NOMO-1 treated with dmso at 0.1 percent for 144 hours (cell line): ENCODE measurements at regions not wholly inside any gene's neighbourhood (a gene's known extent, or its start where the extent isn't known, plus 50 kb on each side); places are given as distances from the start of the nearest gene placed in this dataset.
A peak's percentile ranks its signal among the peaks of the same experiment; 100 is the strongest.

Experiments
- DNase-seq: peaks from one replicate; lab custom pipeline; 2025; ENCODE audit not compliant: unreplicated experiment; lab: John Stamatoyannopoulos, UW

DNA sequence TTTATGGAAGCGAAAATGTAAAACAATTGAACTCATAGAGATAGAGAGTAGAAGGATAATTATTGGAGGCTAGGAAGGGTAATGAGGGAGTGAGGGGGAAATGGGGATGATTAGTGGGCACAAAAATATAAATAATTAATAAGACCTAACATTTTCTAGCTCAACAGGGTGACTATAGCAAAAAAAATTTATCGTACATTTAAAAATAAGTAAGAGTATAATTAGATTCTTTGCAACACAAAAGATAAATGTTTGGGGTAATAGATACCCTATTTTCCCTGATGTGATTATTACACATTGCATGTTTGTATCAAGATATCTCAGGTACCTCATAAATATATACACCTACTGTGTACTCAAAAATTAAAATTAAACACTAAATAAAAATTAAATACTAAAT is 1070.0 kb downstream of the LRFN5 start:
- DNase-seq = no peak

DNA sequence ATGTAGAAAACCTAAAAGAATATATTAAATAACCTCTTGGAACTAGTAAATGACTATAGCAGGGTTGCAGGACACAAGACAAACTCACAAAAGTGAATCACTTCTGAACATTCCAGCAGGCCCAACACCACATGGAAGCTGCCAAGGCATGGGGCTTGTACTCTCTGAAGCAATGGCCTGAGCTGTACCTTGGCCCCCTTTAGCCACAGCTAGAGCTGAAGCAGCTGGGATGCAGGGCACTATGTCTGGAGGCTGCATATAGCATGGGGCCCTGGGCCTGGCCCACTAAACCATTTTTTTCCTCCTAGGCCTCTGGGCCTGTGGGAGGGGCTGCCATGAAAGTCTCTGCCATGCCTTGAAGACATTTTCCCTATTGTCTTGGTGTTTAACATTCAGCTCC is 1067.3 kb downstream of the LRFN5 start:
- DNase-seq = no peak

DNA sequence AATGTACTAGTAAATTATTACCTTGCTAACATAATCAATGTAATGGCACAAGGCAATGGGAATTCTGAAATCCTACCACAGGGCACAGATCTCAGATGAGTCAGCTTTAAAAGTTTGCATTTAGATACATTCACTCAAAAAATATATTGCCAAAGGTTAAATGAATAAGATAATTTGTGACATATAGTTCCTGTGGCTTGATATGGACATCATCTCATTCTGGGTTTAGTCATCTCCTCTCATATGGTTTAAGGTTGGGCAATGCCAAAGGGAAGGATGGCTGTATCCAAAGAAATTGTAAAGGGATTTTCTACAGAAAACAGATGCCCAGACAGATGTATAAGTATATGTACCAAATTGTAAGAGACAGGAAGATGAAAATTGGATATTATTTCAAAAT is 1065.0 kb downstream of the LRFN5 start:
- DNase-seq = no peak

DNA sequence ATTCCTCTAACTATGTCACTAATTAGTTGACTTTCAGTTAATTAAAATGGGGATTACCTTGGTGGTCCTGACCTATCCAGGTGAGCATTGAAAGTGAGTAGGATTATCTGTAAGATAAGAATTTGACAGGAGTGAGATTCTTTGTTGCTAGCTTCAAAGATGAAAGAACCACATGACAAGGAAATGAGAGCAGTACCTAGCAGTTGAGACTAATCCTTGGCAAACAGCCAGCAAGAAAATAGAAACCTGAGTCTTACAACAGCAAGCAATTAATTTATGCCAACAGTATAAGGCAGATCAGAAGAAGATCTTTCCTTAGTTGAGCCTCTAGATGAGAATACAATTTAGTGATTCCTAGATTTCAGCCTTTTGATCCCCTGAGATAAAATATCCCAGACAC is 1058.4 kb downstream of the LRFN5 start:
- no peak for DNase-seq

DNA sequence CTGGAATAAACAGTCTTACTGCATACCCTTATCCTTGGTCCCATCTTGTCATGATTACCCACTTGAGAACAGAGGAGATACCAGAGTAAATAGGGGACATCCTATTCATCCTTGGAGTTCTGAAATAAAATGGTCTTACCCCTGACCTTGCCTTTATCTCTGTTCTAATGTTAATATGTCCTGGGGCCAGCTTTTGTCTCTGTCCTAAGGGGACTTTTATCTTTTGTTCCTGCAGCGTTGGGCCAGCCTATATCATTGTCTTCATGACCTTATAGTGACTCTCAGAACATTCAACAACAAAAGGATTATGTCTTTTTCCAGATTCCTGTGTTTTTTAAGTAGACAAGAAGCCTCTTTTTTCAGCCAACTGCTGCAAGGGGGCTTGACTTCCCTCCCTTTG is 1057.5 kb downstream of the LRFN5 start:
- DNase-seq = no peak

DNA sequence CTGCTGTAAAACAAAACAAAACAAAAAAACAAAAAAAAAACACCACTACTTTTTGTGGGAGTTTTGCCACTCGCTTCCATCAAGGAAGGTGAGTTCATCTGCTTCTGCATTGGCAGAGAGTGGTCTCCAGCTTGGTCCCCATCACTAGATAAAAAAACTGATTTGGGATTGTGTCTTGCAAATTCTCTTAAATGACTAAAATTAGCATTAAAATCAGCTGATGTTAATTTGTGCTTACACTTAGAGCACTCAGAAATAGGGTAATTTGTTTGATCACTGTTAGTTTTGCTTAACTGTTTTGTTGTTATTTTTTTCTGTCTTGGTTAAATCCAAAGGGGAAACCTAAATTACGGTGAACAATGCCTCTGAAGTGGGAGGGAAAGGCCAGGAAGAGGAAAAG is 1048.0 kb downstream of the LRFN5 start:
- no peak for DNase-seq

DNA sequence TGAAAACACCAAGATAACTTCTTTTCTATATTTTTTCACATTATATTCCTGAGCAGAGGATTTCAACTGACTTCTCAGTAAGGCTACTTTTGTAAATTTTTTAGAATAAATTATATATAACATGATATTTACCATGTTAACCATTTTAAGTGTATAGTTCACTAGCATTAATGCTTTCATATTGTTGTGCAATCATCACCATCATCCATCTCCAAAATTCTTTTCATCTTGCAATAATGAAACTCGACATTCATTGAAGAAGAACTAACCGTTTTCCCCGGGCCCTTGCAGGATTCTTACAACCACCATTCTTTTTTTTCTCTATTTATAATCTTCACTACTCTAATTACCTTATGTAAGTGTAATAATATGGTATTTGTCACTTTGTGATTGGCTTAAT is 1036.1 kb downstream of the LRFN5 start:
- DNase-seq = no peak

DNA sequence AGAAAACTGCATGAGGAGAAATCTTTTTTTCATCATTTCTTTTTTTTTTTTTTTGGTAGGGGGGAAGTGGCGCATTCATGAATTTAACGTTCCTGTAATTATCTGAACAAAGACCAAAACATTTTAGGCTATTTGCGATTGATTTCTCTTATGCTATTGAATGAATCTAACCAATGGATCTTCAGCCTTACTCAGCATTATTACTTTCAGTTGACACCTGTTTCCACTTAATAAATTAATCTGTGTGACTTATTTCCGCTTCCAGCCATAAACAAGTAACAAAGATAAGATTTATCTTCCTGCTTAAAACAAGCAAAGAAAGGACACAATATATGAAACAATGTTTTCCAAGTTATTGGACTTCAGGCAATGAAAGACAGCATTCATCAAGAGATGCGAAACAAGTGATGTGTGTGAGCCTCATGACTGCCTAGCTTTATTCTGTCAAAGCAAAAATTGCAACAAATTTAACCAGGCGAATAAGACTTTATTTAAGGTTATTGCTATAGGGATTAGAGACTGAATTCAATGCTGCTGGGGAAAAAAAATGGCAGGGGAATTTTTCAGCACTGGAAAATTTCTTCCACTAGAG is 1026.9 kb downstream of the LRFN5 start:
- no peak for DNase-seq

DNA sequence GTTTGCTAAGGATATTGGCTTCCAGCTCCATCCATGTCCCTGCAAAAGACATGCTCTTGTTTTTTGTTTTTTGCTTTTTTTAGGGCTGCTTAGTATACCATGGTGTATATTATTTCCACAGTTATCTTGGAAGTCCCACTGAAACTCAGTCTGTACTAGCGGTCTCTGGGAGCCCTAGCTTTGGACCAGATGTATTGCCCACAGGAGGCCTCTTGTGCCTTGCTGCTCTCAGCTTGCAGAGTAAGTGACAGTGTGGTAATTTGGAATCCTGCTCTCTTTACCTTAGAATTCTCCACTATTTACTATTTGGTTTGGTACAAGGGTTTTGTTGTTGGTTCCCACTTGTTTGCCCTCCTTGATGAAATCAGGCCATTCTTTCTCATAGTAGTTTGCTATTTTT is 1022.9 kb downstream of the LRFN5 start:
- DNase-seq = no peak

DNA sequence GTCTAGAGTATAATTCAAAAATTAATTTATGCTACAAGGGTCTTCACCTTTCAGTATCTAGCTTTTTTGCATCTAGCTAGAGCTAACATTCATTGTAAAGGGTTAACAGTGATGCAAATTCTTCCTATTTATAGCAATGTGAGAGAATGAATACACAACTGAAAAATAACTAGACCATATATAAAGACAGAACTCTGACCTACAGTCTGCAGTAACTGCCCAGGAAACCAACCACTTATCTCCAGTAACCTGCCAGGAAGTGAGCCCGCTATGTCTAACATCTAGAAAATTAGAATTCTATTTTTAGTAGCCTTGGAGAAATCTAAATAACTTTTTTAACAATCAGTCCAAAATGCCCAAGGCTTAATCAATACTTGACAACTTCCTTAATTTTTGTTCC is 1021.9 kb downstream of the LRFN5 start:
- DNase-seq = no peak

DNA sequence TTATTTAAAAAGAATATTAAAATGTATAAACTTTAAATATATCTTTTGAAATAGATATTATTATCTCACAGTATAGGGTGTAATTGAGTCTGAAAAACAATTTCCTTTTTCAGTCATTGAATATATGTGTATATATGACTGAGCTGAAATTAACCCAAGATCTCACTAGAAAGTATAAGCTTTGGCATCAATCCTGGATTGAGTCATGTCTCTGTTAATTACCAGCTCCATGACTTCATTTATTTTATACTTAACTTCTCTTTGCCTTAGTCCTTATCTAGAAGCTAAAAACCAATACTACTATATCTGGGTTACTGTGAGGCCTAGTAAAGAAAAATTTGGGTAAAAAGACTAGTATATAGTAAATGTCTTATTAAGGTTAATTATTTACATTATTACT is 1020.3 kb downstream of the LRFN5 start:
- no peak for DNase-seq

DNA sequence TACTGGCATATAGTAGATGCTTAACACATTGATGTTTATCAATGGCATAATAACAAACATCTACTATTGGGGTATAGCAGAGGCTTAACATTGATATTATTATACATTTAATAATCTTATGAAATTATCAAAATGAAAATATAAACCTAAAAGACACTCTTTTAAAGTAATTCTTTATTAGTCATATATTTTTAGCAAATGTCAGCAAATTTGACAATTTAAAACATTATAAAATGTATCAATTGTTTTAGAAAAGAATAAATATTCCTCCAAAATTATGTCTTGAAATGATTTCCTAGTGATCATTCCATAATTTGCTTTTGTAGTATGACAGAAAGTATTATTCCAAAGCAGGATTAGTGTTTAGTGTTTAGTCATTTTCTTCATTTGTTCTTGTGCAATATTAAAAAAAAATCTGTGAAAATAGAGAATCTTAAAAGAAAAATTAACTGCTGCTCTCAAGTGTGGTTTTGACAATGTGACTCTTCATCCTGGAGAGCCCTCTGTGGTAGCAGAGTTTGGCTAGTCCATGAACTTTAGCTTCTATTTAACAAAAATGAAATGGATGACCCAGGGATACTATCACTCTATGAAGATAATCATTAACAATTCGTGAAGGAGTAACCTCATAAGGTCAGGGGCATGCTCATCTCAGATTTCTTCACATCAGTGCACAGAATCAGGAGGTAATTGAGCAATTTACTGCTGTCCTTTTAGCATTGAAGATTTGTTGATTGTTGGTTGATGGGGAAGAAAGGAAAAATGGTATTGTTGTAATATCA is 1018.5 kb downstream of the LRFN5 start:
- DNase-seq = no peak

DNA sequence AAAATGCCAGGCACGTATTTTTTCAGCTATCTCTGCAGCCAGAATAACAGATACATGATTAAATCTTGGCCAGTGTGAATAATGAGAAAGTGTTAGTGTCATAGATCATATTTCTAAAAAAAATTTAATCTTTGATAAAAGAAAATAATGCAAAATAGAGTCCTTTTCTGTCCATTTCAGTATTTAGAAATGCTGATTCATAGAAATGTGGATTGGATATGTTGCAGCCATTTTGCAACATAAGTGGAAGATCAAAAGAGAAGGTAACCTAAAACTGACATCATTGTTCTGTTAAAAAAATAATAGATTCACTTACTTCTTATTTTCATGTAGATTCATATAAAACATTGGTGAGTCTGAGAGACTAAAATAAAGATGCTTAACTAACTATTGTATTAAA is 1010.3 kb downstream of the LRFN5 start:
- DNase-seq = no peak

DNA sequence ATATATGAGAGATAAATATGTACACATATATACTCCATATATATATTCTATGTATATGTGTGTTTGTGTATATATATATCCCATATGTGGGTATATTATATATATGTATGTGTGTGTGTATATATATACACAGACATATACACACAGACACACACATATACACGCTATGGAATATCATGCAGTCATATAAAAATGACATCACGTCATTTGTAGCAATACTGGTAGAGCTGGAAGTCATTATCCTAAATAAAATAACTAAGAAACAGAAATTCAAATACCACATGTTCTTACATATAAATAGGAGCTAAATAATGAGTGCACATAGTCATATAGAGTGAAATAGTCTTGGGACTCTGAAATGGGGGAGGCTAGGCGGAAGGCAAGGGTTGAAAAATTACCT is 1000.2 kb downstream of the LRFN5 start:
- DNase-seq = no peak

DNA sequence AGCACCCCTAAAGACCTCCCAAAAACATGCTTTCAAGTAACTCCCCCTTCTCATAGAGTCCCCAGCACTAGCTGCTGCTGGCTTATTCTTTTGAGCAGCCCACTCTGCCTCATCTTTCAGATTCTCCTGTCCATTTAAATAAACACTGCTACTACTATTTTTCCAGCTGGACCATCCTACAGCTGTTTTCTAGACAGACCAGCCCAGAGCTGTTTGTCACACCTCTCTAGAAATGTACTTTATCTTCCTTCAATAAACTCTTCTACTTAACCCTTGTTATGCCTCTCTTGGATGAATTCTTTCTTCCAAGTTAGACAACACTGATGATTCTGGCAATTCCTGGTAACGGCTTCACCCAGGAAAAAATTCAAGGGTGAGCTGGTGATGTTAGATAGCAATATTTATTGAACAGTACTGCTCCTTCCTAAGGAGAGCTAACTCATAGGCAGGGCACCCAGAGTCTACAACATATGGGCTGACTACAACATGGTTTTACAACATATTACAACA is 995.7 kb downstream of the LRFN5 start:
- no peak for DNase-seq

DNA sequence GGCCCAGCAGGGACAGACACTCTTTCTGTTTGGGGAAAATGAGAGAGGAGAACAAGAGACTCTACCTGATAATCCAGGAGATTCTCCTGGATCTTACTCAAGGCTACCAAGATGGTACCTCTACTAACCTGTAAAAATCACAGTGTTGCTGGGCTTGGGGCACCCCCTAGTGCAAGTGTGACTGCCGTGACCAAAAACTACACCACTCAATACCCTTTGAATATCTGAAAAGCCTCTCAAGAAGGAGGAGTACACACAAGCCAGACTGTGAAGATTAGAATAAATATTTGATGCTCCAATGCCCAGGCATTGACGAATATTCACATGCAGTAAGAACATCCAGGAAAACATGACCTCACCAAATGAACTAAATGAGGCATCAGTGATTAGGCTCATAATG is 965.4 kb downstream of the LRFN5 start:
- DNase-seq = no peak

DNA sequence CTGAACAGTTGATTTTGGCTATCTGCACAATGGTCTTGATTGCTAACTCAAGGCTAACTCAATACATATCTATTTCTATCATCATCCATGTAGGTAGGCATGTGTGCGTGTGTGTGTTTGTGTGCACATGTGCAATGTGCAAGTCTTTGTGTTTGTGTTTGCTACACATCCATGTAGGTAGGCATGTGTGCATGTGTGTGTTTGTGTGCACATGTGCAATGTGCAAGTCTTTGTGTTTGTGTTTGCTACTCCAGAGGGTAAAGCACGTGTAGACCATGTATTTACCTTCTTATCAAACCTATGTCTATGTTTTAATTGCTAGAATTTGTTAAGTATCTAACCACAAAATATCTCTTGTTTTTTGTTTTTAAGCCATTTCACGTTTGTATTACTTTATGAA is 962.6 kb downstream of the LRFN5 start:
- DNase-seq = no peak

DNA sequence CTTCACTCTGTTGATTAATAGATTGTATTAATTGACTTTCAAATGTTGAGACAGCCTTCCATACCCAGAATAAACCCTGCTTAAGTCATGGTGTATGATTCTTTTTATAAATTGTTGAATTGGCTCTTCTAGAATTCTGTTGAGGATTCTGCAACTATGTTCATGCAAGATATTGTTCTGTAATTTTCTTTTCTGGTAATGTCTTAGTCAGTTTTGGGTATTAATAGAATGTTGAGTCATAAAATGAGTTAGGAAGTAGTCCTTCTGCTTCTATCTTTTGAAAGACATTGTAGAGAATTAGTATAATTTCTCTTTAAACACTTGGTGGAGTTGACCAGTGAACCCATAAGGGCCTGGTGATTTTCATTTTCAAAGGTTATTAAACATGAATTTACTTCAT is 958.9 kb downstream of the LRFN5 start:
- DNase-seq = peak; percentile 5

DNA sequence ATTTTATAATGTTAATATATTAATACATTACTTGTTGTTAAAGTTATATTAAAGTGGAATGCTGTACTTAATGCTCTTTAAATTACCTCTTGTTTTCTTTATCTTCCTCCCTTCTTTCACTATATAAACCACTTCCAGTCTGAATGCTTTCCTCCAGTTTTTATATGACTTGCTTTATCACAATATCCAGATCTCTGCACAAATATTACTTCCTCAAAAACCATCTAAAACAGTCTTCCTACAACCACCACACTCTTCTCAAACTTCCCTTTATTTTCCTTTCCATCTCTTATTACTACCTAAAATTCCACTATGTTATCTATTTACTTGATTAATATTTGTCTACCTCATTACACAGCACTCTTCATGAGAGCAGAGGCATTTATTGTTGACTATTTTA is 956.6 kb downstream of the LRFN5 start:
- DNase-seq = no peak

DNA sequence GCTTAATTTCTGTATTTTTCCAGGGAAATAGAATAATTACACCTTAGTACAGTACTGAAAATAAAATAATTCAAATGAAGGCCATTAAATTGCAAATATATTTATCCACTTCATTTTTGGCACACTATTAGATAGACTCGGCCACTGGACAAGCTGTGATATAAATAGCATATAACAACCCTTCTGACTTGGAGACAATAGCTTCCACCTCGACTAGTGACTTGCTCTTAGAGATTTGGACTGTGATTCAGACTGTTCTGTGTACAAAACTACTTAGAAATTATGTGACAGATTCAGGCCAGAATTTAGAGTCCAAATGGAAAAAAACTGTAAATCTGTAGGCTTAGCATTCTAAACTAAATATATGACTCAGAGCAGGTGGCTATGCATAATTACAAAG is 949.9 kb downstream of the LRFN5 start:
- no peak for DNase-seq

DNA sequence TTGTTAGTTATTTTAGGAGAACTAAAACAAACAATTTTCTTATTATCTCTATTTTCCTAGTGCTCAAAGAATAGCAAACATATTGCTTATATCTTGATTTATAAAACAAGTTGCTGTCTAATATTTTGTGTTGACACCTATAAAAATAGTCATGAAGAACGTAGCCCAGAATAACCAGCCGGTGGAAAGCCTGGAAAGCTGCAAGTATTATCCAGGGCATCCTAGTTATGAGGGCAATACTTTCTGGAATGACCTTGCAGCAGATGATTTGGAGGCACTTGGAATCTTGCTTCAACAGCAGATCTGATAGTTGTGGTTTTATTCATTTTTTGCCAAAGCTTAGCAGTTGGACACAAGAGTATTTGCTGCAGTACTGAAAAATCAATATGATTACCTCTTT is 948.7 kb downstream of the LRFN5 start:
- DNase-seq = no peak

DNA sequence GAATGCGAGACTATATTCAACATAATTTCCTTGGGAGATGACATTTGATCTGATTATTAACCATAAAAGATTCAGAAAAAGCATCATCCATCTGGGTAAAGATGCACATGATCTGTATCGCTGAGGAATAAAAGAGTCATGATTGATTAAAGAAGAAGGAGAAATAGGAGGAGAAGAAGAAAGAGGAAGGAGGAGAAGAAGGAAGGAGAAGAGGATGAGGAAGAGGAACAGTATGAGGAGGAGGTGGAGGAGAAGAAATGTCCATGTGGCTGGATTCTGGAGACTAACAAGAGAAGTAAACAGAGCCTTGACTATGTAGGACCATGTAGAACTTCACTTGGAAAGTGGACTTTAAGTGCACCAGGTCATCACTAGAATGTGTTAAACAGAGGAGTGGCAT is 947.4 kb downstream of the LRFN5 start:
- no peak for DNase-seq

DNA sequence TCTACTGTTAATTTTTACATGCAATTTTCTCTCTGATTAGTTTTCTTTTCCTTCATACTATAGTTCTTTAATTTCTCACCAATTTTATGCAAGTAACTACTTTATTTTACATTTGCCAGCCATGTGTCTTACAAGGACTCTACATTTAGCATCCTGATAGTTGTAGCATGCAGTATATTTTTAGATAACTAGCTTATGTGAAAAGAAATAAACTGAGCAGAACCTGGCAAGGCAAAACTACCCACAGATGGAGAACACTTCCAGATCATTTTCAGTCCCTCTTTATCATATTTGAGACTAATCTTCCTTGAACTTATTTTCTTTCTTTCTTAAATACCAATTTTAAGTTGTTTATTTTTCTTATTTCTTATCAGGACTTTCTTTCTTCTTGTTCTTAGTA is 943.6 kb downstream of the LRFN5 start:
- DNase-seq = no peak
